Lower leg skin (tissue), 3 donors: ENCODE measurements at regions not wholly inside any gene's neighbourhood (a gene's known extent, or its start where the extent isn't known, plus 50 kb on each side); places are given as distances from the start of the nearest gene placed in this dataset.

ENCODE experiments used
- POLR2A ChIP-seq, 2 donors: fragments of 450-650 bp; IDR thresholded peaks; one replicate each; pipeline ENCODE4 v1.6.1; 2016 to 2017; ENCODE audit warnings: antibody characterized with exemption in 2 of 2, mild to moderate bottlenecking in 1 of 2, moderate library complexity in 1 of 2
- TF ChIP-seq, protein P1 (sequence below), 3 donors: fragments of 450-650 bp; IDR thresholded peaks; one replicate each; pipeline ENCODE4 v1.5.1; 2016; ENCODE audit warnings: antibody characterized with exemption in 3 of 3, mild to moderate bottlenecking in 3 of 3, moderate library complexity in 2 of 3

DNA sequence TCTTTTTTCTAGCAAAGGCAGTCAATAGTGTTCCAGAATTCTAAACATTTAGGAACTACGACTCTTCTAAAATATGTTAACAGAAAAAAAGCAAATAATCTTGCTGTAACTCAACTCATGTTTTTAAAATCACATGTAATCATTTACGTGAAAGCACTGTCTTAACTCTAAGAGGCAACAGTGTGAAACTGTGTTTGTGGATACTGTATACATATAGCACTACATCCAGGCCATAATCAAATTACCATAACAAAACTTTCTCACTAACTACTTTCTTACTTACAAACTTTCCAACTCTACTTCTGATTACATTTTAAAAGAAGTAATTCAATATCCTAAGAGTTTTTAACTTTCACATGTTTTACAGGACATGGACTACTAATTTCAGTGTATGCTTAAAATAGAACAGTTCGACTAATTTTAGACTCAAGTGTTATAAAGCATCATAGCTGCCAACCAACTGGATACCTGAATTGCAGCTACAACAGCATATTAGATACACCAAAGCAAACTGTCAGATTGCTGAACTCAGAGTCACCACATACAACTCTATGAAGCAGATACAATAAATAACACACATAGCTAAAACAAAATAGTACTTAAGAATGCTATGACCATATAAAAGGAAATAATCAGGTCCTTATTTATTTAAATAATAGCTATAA lies 121.6 kb upstream of the BEND6 start:
- TF ChIP-seq POLR2A (IDR thresholded peaks at IDR 0.05): no peak
- TF ChIP-seq, protein P1, sequence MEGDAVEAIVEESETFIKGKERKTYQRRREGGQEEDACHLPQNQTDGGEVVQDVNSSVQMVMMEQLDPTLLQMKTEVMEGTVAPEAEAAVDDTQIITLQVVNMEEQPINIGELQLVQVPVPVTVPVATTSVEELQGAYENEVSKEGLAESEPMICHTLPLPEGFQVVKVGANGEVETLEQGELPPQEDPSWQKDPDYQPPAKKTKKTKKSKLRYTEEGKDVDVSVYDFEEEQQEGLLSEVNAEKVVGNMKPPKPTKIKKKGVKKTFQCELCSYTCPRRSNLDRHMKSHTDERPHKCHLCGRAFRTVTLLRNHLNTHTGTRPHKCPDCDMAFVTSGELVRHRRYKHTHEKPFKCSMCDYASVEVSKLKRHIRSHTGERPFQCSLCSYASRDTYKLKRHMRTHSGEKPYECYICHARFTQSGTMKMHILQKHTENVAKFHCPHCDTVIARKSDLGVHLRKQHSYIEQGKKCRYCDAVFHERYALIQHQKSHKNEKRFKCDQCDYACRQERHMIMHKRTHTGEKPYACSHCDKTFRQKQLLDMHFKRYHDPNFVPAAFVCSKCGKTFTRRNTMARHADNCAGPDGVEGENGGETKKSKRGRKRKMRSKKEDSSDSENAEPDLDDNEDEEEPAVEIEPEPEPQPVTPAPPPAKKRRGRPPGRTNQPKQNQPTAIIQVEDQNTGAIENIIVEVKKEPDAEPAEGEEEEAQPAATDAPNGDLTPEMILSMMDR (IDR thresholded peaks at IDR 0.05): no peak
